Lower leg skin (tissue), 4 donors: ENCODE measurements at regions not wholly inside any gene's neighbourhood (a gene's known extent, or its start where the extent isn't known, plus 50 kb on each side); places are given as distances from the start of the nearest gene placed in this dataset.

ENCODE experiments used
- DNase-seq, 2 donors: peaks; one replicate each; pipeline ENCODE4 v3.0.0-alpha.2; 2019; ENCODE audit warnings: low spot score in 2 of 2
- H3K4me3 ChIP-seq: fragments of 200-600 bp; sonication (generic); 2 replicates; pipeline ENCODE4 v1.5.1; 2017; ENCODE audit warnings: mild to moderate bottlenecking, low read depth; ENCODE audit not compliant: poor library complexity, severe bottlenecking
- POLR2A ChIP-seq, 2 donors: fragments of 450-650 bp; IDR thresholded peaks; one replicate each; pipeline ENCODE4 v1.6.1; 2016 to 2017; ENCODE audit warnings: antibody characterized with exemption in 2 of 2, mild to moderate bottlenecking in 1 of 2, moderate library complexity in 1 of 2
- WGBS, 2 donors: methylation state at CpG; one replicate each; pipeline ENCODE4 v1.1.5; 2018; 5-methylcytosine and 5-hydroxymethylcytosine counted together
- intact Hi-C: fragments of 100-400 bp; cut with DNase I; formaldehyde crosslinking; loops from one replicate; pipeline ENCODE4 v1.15.0; 2023; ENCODE audit warnings: low total_unique reads
- TF ChIP-seq, protein P1 (sequence below), 3 donors: fragments of 450-650 bp; IDR thresholded peaks; one replicate each; pipeline ENCODE4 v1.5.1; 2016; ENCODE audit warnings: antibody characterized with exemption in 3 of 3, mild to moderate bottlenecking in 3 of 3, moderate library complexity in 2 of 3

DNA sequence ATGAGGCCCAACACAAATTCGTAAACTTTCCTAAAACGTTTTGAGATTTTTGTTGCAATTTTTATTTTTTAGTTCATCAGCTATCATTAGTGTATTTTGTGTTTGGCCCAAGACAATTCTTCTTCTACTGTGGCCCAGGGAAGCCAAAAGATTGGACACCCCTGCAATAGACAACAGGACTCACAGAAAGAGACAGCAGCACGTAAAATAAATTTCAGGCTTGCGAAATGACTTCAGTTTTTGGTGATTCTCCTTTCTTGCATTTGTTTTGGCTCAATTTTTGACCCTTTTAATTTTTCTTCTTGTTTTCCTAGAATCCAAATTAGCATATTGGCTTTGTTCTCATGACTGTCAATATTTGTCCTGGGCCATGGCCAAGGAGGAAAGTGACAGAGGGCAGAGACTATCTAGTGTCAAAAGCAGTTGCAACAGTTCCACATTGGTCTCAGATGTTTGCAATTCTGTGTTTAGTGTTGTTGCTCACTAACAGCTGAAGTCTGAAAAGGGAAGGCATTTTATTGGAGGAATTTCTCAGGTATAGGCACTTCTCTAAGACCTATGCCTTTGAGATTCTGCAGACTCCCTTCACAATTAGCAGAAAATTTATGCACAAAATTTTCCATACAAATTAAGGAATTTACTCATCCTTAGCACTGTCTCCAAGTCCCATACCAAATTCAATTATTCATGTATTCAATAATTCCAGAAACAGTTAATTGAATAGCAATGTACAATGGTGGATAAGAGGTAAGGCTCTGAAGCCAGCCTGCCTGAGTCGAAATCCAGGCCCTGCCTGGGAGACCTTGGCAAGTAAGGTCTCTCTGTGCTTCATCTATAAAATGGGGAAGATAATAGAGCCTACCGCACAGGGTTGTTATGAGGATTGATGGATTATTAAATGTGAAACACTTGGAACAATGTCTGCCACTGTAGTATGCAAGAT, 160.9 kb upstream of the IVNS1ABP start:
- no peak for TF ChIP-seq POLR2A (IDR thresholded peaks at IDR 0.05)
- TF ChIP-seq, protein P1, sequence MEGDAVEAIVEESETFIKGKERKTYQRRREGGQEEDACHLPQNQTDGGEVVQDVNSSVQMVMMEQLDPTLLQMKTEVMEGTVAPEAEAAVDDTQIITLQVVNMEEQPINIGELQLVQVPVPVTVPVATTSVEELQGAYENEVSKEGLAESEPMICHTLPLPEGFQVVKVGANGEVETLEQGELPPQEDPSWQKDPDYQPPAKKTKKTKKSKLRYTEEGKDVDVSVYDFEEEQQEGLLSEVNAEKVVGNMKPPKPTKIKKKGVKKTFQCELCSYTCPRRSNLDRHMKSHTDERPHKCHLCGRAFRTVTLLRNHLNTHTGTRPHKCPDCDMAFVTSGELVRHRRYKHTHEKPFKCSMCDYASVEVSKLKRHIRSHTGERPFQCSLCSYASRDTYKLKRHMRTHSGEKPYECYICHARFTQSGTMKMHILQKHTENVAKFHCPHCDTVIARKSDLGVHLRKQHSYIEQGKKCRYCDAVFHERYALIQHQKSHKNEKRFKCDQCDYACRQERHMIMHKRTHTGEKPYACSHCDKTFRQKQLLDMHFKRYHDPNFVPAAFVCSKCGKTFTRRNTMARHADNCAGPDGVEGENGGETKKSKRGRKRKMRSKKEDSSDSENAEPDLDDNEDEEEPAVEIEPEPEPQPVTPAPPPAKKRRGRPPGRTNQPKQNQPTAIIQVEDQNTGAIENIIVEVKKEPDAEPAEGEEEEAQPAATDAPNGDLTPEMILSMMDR (IDR thresholded peaks at IDR 0.05): no peak
- H3K4me3 ChIP-seq: no peak overlapping the region
- 67 to 89% methylated on average over 6 of the region's 6 CpGs for WGBS, 2 donors
- DNase-seq: no peak
- intact Hi-C loops: no loop called here

- 90 to 93% methylated on average over 2 of the region's 2 CpGs for WGBS, 2 donors
- intact Hi-C loops: no loop called here
- TF ChIP-seq, protein P1 (IDR thresholded peaks at IDR 0.05): no peak
- TF ChIP-seq POLR2A (IDR thresholded peaks at IDR 0.05): no peak
- no peak overlapping the region for H3K4me3 ChIP-seq
- no peak for DNase-seq
Observed at GRCh38 chr1:185474440-185475149, 157.6 kb upstream of the IVNS1ABP start.

DNA sequence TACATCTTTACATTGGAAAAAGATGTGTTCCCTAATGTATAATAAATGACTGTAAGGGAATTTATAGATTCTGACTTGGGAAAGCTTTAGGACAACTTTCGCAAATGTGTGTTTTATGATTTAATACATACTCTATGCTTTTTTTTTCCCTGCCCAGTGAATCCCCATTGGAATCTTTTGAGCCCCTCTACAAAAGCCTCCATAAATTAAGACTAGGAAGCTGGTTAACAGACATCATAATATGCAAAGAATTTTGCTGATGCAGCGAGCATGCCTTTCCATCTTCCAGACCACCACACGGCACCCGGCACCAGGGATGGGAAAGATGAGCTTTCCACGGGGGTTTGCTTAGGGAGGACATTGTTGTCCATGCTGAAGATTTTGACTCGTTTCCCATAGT, 156.1 kb upstream of the IVNS1ABP start:
- H3K4me3 ChIP-seq: no peak overlapping the region
- WGBS, 2 donors: 80 to 87% methylated on average over 6 of the region's 6 CpGs
- TF ChIP-seq, protein P1 (IDR thresholded peaks at IDR 0.05): no peak
- no peak for TF ChIP-seq POLR2A (IDR thresholded peaks at IDR 0.05)
- intact Hi-C loops: no loop called here
- no peak for DNase-seq

DNA sequence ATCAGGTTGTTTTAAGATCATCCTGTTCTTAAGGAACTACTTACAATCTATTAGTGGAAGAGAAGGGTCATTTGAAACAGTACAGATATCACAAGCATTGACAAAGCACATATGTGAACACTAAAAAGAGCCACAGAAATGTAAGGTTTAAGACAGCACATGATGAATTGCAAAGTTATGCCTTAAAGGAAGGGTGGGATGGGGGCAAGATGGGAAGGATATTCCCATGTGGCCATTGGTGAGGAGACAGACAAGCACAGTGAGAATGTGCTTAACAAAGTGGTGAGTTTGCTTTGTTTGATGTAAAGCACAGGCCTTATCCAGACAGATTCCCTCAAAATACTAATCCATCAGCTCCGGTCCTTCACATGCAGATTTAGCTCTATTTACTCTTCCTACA, 151.6 kb upstream of the IVNS1ABP start:
- TF ChIP-seq, protein P1 (IDR thresholded peaks at IDR 0.05): no peak
- no peak for TF ChIP-seq POLR2A (IDR thresholded peaks at IDR 0.05)
- 91 to 100% methylated on average over 1 of the region's 1 CpG for WGBS, 2 donors
- intact Hi-C loops: no loop called here
- no peak overlapping the region for H3K4me3 ChIP-seq
- no peak for DNase-seq

- no peak overlapping the region for H3K4me3 ChIP-seq
- 95 to 98% methylated on average over 7 of the region's 7 CpGs for WGBS, 2 donors
- TF ChIP-seq, protein P1 (IDR thresholded peaks at IDR 0.05): no peak
- TF ChIP-seq POLR2A (IDR thresholded peaks at IDR 0.05): no peak
- DNase-seq: no peak
- intact Hi-C loops: no loop called here
Observed at GRCh38 chr1:185467122-185467521, 150.1 kb upstream of the IVNS1ABP start.
